ENCODE measurements at regions not wholly inside any gene's neighbourhood (a gene's known extent, or its start where the extent isn't known, plus 50 kb on each side); places are given as distances from the start of the nearest gene placed in this dataset.

DNA sequence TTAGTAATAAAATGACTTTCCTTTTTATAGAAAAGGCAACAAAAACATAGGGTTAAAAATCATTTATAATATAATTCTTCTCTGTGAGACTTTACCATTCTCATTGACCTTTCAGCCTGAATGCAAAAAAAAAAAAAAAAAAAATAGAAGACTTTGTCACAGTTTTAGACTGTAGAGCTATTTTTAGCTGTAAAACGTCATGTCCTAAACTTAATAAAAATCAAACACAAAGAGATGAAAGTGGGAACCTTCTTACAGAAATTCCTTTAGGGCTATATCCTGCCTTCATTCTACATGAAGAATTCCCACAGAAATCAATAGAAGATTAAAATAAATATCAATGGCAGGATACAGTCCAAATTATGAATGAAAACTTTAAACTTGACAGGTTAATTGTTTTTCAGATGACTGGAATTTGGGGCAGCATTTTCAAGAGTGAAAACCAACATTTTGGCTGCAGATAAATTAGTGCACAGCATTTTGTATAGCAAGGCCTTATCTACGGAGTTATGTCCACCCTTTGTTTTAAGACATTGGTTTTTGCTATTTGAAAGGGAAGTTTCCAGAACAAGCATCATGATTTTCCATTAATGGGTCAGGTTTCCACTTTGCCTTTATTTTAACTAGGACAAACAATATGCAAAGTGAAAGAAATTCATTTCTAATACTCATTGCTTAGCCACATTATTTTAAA is 219.5 kb downstream of the SPCS3 start:
- no peak for TF ChIP-seq CTCF (conservative IDR thresholded peaks at IDR 0.05)
- no peak for TF ChIP-seq EZH2 (IDR thresholded peaks at IDR 0.05; ENCODE audit: low read depth)
